SJCRH30 (cell line): ENCODE measurements at regions not wholly inside any gene's neighbourhood (a gene's known extent, or its start where the extent isn't known, plus 50 kb on each side); places are given as distances from the start of the nearest gene placed in this dataset.

ENCODE experiments used
- DNase-seq, 2 experiments: peaks; one replicate each; pipeline ENCODE4 v3.0.0-alpha.2; 2015 to 2020
- H3K27ac ChIP-seq: fragments of 250-450 bp; sonication (Bioruptor Pico); 2 replicates; pipeline ENCODE4 v1.5.1; 2020; ENCODE audit warnings: mild to moderate bottlenecking, moderate library complexity
- H3K27me3 ChIP-seq: fragments of 250-450 bp; sonication (Bioruptor Pico); 2 replicates; pipeline ENCODE4 v1.5.1; 2020; ENCODE audit warnings: mild to moderate bottlenecking, moderate library complexity
- H3K36me3 ChIP-seq: fragments of 250-450 bp; sonication (Bioruptor Pico); 2 replicates; pipeline ENCODE4 v1.5.1; 2020; ENCODE audit warnings: mild to moderate bottlenecking, moderate library complexity
- H3K4me1 ChIP-seq: fragments of 250-450 bp; sonication (Bioruptor Pico); 2 replicates; pipeline ENCODE4 v1.5.1; 2020; ENCODE audit warnings: mild to moderate bottlenecking, moderate library complexity
- H3K4me3 ChIP-seq: fragments of 250-450 bp; sonication (Bioruptor Pico); 2 replicates; pipeline ENCODE4 v1.5.1; 2020; ENCODE audit warnings: mild to moderate bottlenecking, moderate library complexity
- H3K9me3 ChIP-seq: fragments of 250-450 bp; sonication (Bioruptor Pico); replicated peaks from 2 replicates; pipeline ENCODE4 v1.5.1; 2020; ENCODE audit warnings: mild to moderate bottlenecking, moderate library complexity

- Histone ChIP-seq H3K9me3 (no peaks in the 10 kb centered on the region), H3K27ac (no peak overlapping the region), H3K4me1 (no peaks in the 10 kb centered on the region), H3K36me3 (no peaks in the 10 kb centered on the region), H3K27me3 (no peaks in the 10 kb centered on the region), H3K4me3 (no peak overlapping the region)
- no peak for DNase-seq
Observed at GRCh38 chr10:63749915-63750314, 228.7 kb downstream of the REEP3 start.

GRCh38 chr10:63751836-63752235 is 230.6 kb downstream of the REEP3 start:
- H3K36me3 ChIP-seq, result no peaks in the 10 kb centered on the region
- H3K9me3 ChIP-seq, result no peaks in the 10 kb centered on the region
- H3K27me3 ChIP-seq, result no peaks in the 10 kb centered on the region
- H3K4me1 ChIP-seq, result no peaks in the 10 kb centered on the region
- H3K27ac ChIP-seq, result no peak overlapping the region
- H3K4me3 ChIP-seq, result no peak overlapping the region
- DNase-seq, result no peak

- DNase-seq, result no peak
- Histone ChIP-seq H3K4me1 (no peaks in the 10 kb centered on the region), H3K36me3 (no peaks in the 10 kb centered on the region), H3K27me3 (no peaks in the 10 kb centered on the region), H3K27ac (no peak overlapping the region), H3K9me3 (no peaks in the 10 kb centered on the region), H3K4me3 (no peak overlapping the region)
Observed at GRCh38 chr10:63752318-63752717, 231.1 kb downstream of the REEP3 start.

GRCh38 chr10:63753808-63754207 is 232.6 kb downstream of the REEP3 start:
- Histone ChIP-seq H3K27ac (no peak overlapping the region), H3K9me3 (no peaks in the 10 kb centered on the region), H3K4me1 (no peaks in the 10 kb centered on the region), H3K36me3 (no peaks in the 10 kb centered on the region), H3K4me3 (no peak overlapping the region), H3K27me3 (no peaks in the 10 kb centered on the region)
- no peak for DNase-seq

DNA sequence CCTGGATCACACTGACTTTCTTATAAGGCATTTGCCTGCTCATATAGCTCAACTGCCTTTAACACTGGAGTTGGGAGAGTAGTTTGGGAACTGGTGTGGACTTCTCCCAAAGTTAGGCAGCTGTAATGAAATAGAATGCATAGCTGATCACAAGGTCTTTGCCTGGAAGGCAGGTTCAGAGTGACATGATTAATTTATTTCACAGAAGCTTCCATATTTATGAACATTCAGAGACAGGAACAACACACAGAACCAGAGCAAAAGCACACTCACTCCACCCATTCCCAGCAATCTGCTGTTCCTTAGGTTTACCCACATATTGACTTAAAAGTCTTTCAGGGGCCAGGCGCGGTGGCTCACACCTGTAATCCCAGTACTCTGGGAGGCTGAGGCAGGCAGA is 234.2 kb downstream of the REEP3 start:
- Histone ChIP-seq H3K9me3 (no peaks in the 10 kb centered on the region), H3K4me1 (no peaks in the 10 kb centered on the region), H3K36me3 (no peaks in the 10 kb centered on the region), H3K27ac (no peak overlapping the region), H3K4me3 (no peak overlapping the region), H3K27me3 (no peaks in the 10 kb centered on the region)
- DNase-seq, result no peak

- no peak for DNase-seq
- Histone ChIP-seq H3K4me3 (no peak overlapping the region), H3K27me3 (no peaks in the 10 kb centered on the region), H3K27ac (no peak overlapping the region), H3K36me3 (no peaks in the 10 kb centered on the region), H3K9me3 (no peaks in the 10 kb centered on the region), H3K4me1 (no peaks in the 10 kb centered on the region)
Observed at GRCh38 chr10:63757067-63757466, 235.9 kb downstream of the REEP3 start.

GRCh38 chr10:63758080-63758479 is 236.9 kb downstream of the REEP3 start:
- Histone ChIP-seq H3K36me3 (no peaks in the 10 kb centered on the region), H3K27ac (no peak overlapping the region), H3K9me3 (no peaks in the 10 kb centered on the region), H3K4me1 (no peaks in the 10 kb centered on the region), H3K4me3 (no peak overlapping the region), H3K27me3 (no peaks in the 10 kb centered on the region)
- no peak for DNase-seq

- Histone ChIP-seq H3K27ac (no peak overlapping the region), H3K36me3 (no peaks in the 10 kb centered on the region), H3K4me1 (no peaks in the 10 kb centered on the region), H3K27me3 (no peaks in the 10 kb centered on the region), H3K9me3 (no peaks in the 10 kb centered on the region), H3K4me3 (no peak overlapping the region)
- no peak for DNase-seq
Observed at GRCh38 chr10:63759335-63759734, 238.1 kb downstream of the REEP3 start.

DNA sequence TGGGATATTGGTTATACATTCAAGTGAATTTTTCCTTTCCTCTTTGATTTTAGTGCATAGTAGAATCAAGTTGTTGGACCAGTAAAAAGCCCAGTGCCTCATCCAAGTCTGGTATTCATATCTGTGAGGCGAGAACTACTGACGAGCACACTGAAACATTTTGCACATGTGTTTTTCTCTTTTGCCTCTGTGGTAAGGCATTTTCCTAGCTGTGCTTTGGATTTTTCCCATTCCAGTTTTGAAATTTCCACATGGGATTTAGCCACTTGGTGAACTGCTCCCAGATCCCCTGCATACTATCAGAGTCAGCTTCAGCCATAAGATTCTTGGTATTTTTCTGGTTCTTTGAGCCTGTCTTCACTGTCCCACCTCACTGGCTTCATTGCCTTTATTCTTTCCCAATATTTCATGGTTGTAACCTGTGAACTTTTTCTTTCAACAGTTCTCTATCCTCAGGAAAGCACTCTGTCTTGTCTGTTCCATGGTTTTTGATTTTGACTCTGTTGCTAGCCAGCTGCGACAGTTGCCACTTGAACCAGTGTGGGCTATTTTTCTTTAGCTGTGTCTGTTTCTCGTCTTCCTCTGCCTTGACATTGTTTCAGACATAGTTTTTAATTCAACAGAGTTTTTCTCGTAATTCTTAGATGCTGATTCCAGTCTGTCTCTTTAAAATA is 239.0 kb downstream of the REEP3 start:
- no peak overlapping the region for H3K27ac ChIP-seq

GRCh38 chr10:63760708-63761047 is 239.5 kb downstream of the REEP3 start:
- DNase-seq, result no peak
- H3K4me1 ChIP-seq, result no peaks in the 10 kb centered on the region
- H3K9me3 ChIP-seq, result no peaks in the 10 kb centered on the region
- no peak overlapping the region for H3K27ac ChIP-seq
- no peak overlapping the region for H3K4me3 ChIP-seq
- H3K36me3 ChIP-seq, result no peaks in the 10 kb centered on the region
- H3K27me3 ChIP-seq, result no peaks in the 10 kb centered on the region

More for the DNA sequence above, 239.0 kb downstream of the REEP3 start:
- no peaks in the 10 kb centered on the region for H3K27me3 ChIP-seq
- no peak for DNase-seq
- no peaks in the 10 kb centered on the region for H3K36me3 ChIP-seq
- H3K9me3 ChIP-seq, result no peaks in the 10 kb centered on the region
- H3K4me3 ChIP-seq, result no peak overlapping the region
- H3K4me1 ChIP-seq, result no peaks in the 10 kb centered on the region

DNA sequence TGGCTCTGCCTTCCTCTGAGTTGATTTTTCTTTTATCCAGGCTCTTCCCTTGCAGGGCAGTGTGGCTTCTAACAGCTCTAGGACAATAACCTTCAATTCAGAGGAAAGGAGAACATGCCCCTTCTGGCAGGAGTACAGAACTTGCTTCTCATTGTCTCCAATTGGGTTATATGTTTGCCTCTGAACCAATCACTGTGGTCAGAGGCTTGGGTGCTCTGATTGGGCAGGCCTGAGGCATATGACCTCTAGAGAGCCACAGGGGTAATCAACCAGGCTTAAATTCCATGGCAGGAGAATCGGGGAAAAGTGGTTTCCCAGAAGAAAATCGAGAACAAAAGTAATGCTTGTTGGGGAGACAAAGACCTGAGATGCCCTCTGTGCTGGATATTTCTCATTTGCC is 240.0 kb downstream of the REEP3 start:
- H3K4me3 ChIP-seq, result no peak overlapping the region
- no peak overlapping the region for H3K27ac ChIP-seq
- no peaks in the 10 kb centered on the region for H3K9me3 ChIP-seq
- H3K36me3 ChIP-seq, result no peaks in the 10 kb centered on the region
- H3K27me3 ChIP-seq, result no peaks in the 10 kb centered on the region
- peak; percentile 3 to 35 for DNase-seq
- H3K4me1 ChIP-seq, result no peaks in the 10 kb centered on the region

- DNase-seq, result peak in 1 of 2 experiments; percentile 3
- H3K36me3 ChIP-seq, result no peaks in the 10 kb centered on the region
- peaks cover 3% of the 10 kb centered on the region; the same call in 1 of the 2 replicates for H3K4me1 ChIP-seq
- H3K27me3 ChIP-seq, result no peaks in the 10 kb centered on the region
- no peaks in the 10 kb centered on the region for H3K9me3 ChIP-seq
- H3K27ac ChIP-seq, result no peak overlapping the region
- H3K4me3 ChIP-seq, result no peak overlapping the region
Observed at GRCh38 chr10:63763744-63764143, 242.5 kb downstream of the REEP3 start.

GRCh38 chr10:63765126-63765525 is 243.9 kb downstream of the REEP3 start:
- no peaks in the 10 kb centered on the region for H3K36me3 ChIP-seq
- DNase-seq, result no peak
- no peak overlapping the region for H3K4me3 ChIP-seq
- no peaks in the 10 kb centered on the region for H3K27me3 ChIP-seq
- H3K4me1 ChIP-seq, result peaks cover 3% of the 10 kb centered on the region; the same call in 1 of the 2 replicates
- H3K9me3 ChIP-seq, result no peaks in the 10 kb centered on the region
- H3K27ac ChIP-seq, result no peak overlapping the region

GRCh38 chr10:63766745-63767137 is 245.5 kb downstream of the REEP3 start:
- Histone ChIP-seq H3K4me3 (no peak overlapping the region), H3K27me3 (no peaks in the 10 kb centered on the region), H3K36me3 (no peaks in the 10 kb centered on the region), H3K4me1 (peaks cover 3% of the 10 kb centered on the region; the same call in 1 of the 2 replicates), H3K27ac (no peak overlapping the region), H3K9me3 (no peaks in the 10 kb centered on the region)
- peak in 1 of 2 experiments; percentile 23 for DNase-seq

- no peaks in the 10 kb centered on the region for H3K9me3 ChIP-seq
- no peaks in the 10 kb centered on the region for H3K36me3 ChIP-seq
- H3K27me3 ChIP-seq, result no peaks in the 10 kb centered on the region
- peaks cover 3% of the 10 kb centered on the region; the same call in 1 of the 2 replicates for H3K4me1 ChIP-seq
- DNase-seq, result peak in 1 of 2 experiments; percentile 36
- H3K27ac ChIP-seq, result no peak overlapping the region
- no peak overlapping the region for H3K4me3 ChIP-seq
Observed at GRCh38 chr10:63767138-63767801, 246.1 kb downstream of the REEP3 start.

- H3K4me1 ChIP-seq, result peaks cover 3% of the 10 kb centered on the region; the same call in 1 of the 2 replicates
- H3K4me3 ChIP-seq, result no peak overlapping the region
- no peaks in the 10 kb centered on the region for H3K27me3 ChIP-seq
- no peaks in the 10 kb centered on the region for H3K9me3 ChIP-seq
- no peak overlapping the region for H3K27ac ChIP-seq
- H3K36me3 ChIP-seq, result no peaks in the 10 kb centered on the region
- DNase-seq, result no peak
Observed at GRCh38 chr10:63769367-63769766, 248.2 kb downstream of the REEP3 start.
